B cell (primary cell): ENCODE measurements at regions not wholly inside any gene's neighbourhood (a gene's known extent, or its start where the extent isn't known, plus 50 kb on each side); places are given as distances from the start of the nearest gene placed in this dataset.

Experiments
- ATAC-seq: fragments of 200-7000 bp; cut with Tn5 transposase; one replicate; pipeline ENCODE4 v1.10.0; 2021; ENCODE audit warnings: low read depth, mild to moderate bottlenecking, moderate number of reproducible peaks, moderate library complexity
- CTCF ChIA-PET: fragments of 350-600 bp; sonication (Branson Sonifier 250); formaldehyde crosslinking; loops from one replicate; lab custom pipeline; 2021; ENCODE audit warnings: antibody characterized with exemption, inconsistent platforms; lab: Charles Lee
- POLR2A ChIA-PET: fragments of 350-600 bp; sonication (Branson Sonifier 250); formaldehyde crosslinking; loops from one replicate; lab custom pipeline; 2021; ENCODE audit warnings: antibody characterized with exemption; lab: Charles Lee
- DNase-seq: peaks from one replicate; pipeline ENCODE4 v3.0.0; 2013
- H2AFZ ChIP-seq: 2 replicates; pipeline ENCODE4 v1.6.1; 2012; ENCODE audit warnings: mild to moderate bottlenecking, low read depth, low read length; ENCODE audit not compliant: insufficient read depth, poor library complexity, severe bottlenecking
- H3K27ac ChIP-seq, 2 donors: 1 replicate in 1 of 2; 2 replicates in 1 of 2; pipeline ENCODE4 v1.5.1; 2012 to 2013; ENCODE audit warnings: low read length in 2 of 2, mild to moderate bottlenecking in 2 of 2, moderate library complexity in 1 of 2
- H3K27me3 ChIP-seq, 4 experiments: fragments of 200-600 bp in 1 of 4; sonication (generic) in 1 of 4; replicated peaks in 1 of 4; 1 replicate in 2 of 4; 2 replicates in 2 of 4; pipeline versions ENCODE4 v1.6.1 to v1.7.0; 2013 to 2016; ENCODE audit warnings: low read length in 3 of 4, mild to moderate bottlenecking in 2 of 4, mixed read lengths in 1 of 4, moderate library complexity in 1 of 4; ENCODE audit not compliant: insufficient read depth in 4 of 4, control insufficient read depth in 3 of 4; ENCODE audit errors: control extremely low read depth in 1 of 4
- H3K36me3 ChIP-seq, 2 experiments: replicated peaks in 1 of 2; 1 replicate in 1 of 2; 2 replicates in 1 of 2; pipeline versions ENCODE4 v1.6.1 to v1.7.1; 2013; ENCODE audit warnings: low read length in 1 of 2; ENCODE audit not compliant: insufficient read depth in 2 of 2, control insufficient read depth in 1 of 2; ENCODE audit errors: control extremely low read depth in 1 of 2, extremely low read depth in 1 of 2
- H3K4me1 ChIP-seq, 2 donors: fragments of 200-600 bp in 1 of 2; sonication (generic) in 1 of 2; 1 replicate in 1 of 2; 2 replicates in 1 of 2; pipeline versions ENCODE4 v1.5.1 to v1.6.1; 2013 to 2017; ENCODE audit warnings: low read length in 2 of 2; ENCODE audit not compliant: control insufficient read depth in 2 of 2, insufficient read depth in 2 of 2
- H3K4me2 ChIP-seq: replicated peaks from 2 replicates; pipeline ENCODE3; 2012; ENCODE audit warnings: mild to moderate bottlenecking, low read depth, low read length; ENCODE audit not compliant: poor library complexity, severe bottlenecking
- H3K4me3 ChIP-seq, 5 experiments: fragments of 200-600 bp in 1 of 5; sonication (generic) in 1 of 5; 1 replicate in 3 of 5; 2 replicates in 2 of 5; pipeline versions ENCODE4 v1.5.1 to v1.7.0; 2011 to 2016; ENCODE audit warnings: low read length in 4 of 5, mild to moderate bottlenecking in 4 of 5, low read depth in 2 of 5, control low read depth in 1 of 5, moderate library complexity in 1 of 5; ENCODE audit not compliant: insufficient read depth in 1 of 5; ENCODE audit errors: control extremely low read depth in 1 of 5, extremely low read depth in 1 of 5
- H3K79me2 ChIP-seq: fragments of 200-600 bp; sonication (generic); one replicate; pipeline ENCODE4 v1.6.0; 2016; ENCODE audit warnings: low read length; ENCODE audit not compliant: control insufficient read depth, insufficient read depth
- H3K9ac ChIP-seq: fragments of 200-600 bp; sonication (generic); 2 replicates; pipeline ENCODE4 v1.6.1; 2017; ENCODE audit warnings: mild to moderate bottlenecking, low read length, moderate library complexity
- H3K9me3 ChIP-seq, 3 donors: one replicate each; pipeline versions ENCODE4 v1.6.1 to v1.7.1; 2013; ENCODE audit warnings: low read length in 2 of 3; ENCODE audit not compliant: control insufficient read depth in 2 of 3, insufficient read depth in 1 of 3; ENCODE audit errors: control extremely low read depth in 1 of 3
- H4K20me1 ChIP-seq: 2 replicates; pipeline ENCODE4 v1.6.0; 2012; ENCODE audit warnings: mild to moderate bottlenecking, low read length; ENCODE audit not compliant: insufficient read depth, control insufficient read depth, poor library complexity, severe bottlenecking
- H3K27ac Mint-ChIP-seq: one replicate; pipeline ENCODE4 v1.8.0; 2021; ENCODE audit warnings: mixed read lengths
- H3K27me3 Mint-ChIP-seq: one replicate; pipeline ENCODE4 v1.8.0; 2021; ENCODE audit warnings: mixed read lengths
- H3K4me1 Mint-ChIP-seq: one replicate; pipeline ENCODE4 v1.8.0; 2021; ENCODE audit warnings: mixed read lengths
- H3K4me3 Mint-ChIP-seq: one replicate; pipeline ENCODE4 v1.8.0; 2021; ENCODE audit warnings: mixed read lengths
- H3K9me3 Mint-ChIP-seq: one replicate; pipeline ENCODE4 v1.8.0; 2022; ENCODE audit warnings: mixed read lengths; ENCODE audit not compliant: insufficient read depth
- CTCF ChIP-seq: fragments of 200-600 bp; IDR thresholded peaks from one replicate; pipeline ENCODE4 v1.8.0; 2022; ENCODE audit warnings: antibody characterized with exemption, mild to moderate bottlenecking
- EZH2 ChIP-seq: IDR thresholded peaks from 2 replicates; pipeline ENCODE4 v1.6.1; 2012; ENCODE audit warnings: borderline replicate concordance, low read depth, mild to moderate bottlenecking, moderate library complexity, low read length; ENCODE audit not compliant: insufficient read depth, poor library complexity, severe bottlenecking
- WGBS: methylation state at CpG from one replicate; pipeline ENCODE4 v1.1.5; 2013; ENCODE audit warnings: missing lambda C conversion rate; ENCODE audit not compliant: insufficient coverage; 5-methylcytosine and 5-hydroxymethylcytosine counted together
- intact Hi-C: fragments of 100-400 bp; cut with micrococcal nuclease; formaldehyde crosslinking; loops from one replicate; pipeline ENCODE4 v1.10.0; 2022

- Histone ChIP-seq H3K9me3 (no peaks in the 10 kb centered on the region), H3K9ac (no peak overlapping the region), H4K20me1 (no peaks in the 10 kb centered on the region), H3K4me3 (no peak overlapping the region), H3K27ac (no peak overlapping the region), H3K4me1 (no peaks in the 10 kb centered on the region), H3K27me3 (no peaks in the 10 kb centered on the region), H3K36me3 (no peaks in the 10 kb centered on the region), H3K79me2 (no peaks in the 10 kb centered on the region), H3K4me2 (no peak overlapping the region), H2AFZ (no peak overlapping the region)
- 94% methylated on average over 3 of the region's 3 CpGs for WGBS
- DNase-seq: no peak
- intact Hi-C loops: no loop called here
- no peak for ATAC-seq
- ChIA-PET CTCF (no interaction called here), POLR2A (no interaction called here)
- TF ChIP-seq EZH2 (no peak), CTCF (no peak)
- Mint-ChIP-seq H3K4me3 (no peak overlapping the region), H3K27me3 (no peaks in the 10 kb centered on the region), H3K27ac (no peak overlapping the region), H3K4me1 (no peaks in the 10 kb centered on the region), H3K9me3 (no peaks in the 10 kb centered on the region)
Measured at GRCh38 chr14:87629788-87630187, 363.2 kb downstream of the GALC start.

GRCh38 chr14:87628780-87629179 is 364.2 kb downstream of the GALC start:
- ChIA-PET POLR2A (no interaction called here), CTCF (no interaction called here)
- Mint-ChIP-seq H3K9me3 (no peaks in the 10 kb centered on the region), H3K4me1 (no peaks in the 10 kb centered on the region), H3K4me3 (no peak overlapping the region), H3K27me3 (no peaks in the 10 kb centered on the region), H3K27ac (no peak overlapping the region)
- no peak for TF ChIP-seq EZH2
- no peak for TF ChIP-seq CTCF
- Histone ChIP-seq H3K9me3 (no peaks in the 10 kb centered on the region), H3K36me3 (no peaks in the 10 kb centered on the region), H3K4me2 (no peak overlapping the region), H3K4me1 (no peaks in the 10 kb centered on the region), H3K79me2 (no peaks in the 10 kb centered on the region), H3K27me3 (no peaks in the 10 kb centered on the region), H4K20me1 (no peaks in the 10 kb centered on the region), H2AFZ (no peak overlapping the region), H3K27ac (no peak overlapping the region), H3K4me3 (no peak overlapping the region), H3K9ac (no peak overlapping the region)
- intact Hi-C loops: no loop called here
- ATAC-seq: no peak
- no peak for DNase-seq
- WGBS: 83% methylated on average over 2 of the region's 3 CpGs
